Neural cell (in vitro differentiated cells): ENCODE measurements at regions not wholly inside any gene's neighbourhood (a gene's known extent, or its start where the extent isn't known, plus 50 kb on each side); places are given as distances from the start of the nearest gene placed in this dataset.

ENCODE experiments used
- CTCF ChIP-seq: fragments of 450-650 bp; IDR thresholded peaks from 2 replicates; pipeline ENCODE4 v1.5.1; 2014; ENCODE audit warnings: antibody characterized with exemption, mild to moderate bottlenecking, moderate library complexity; ENCODE audit not compliant: poor library complexity, severe bottlenecking
- EZH2 ChIP-seq: fragments of 200-600, 300-800 bp; shearing (Covaris generic), sonication (generic); IDR thresholded peaks from 2 replicates; pipeline ENCODE4 v1.6.1; 2014; ENCODE audit warnings: antibody characterized with exemption, low read length, borderline replicate concordance, mild to moderate bottlenecking; ENCODE audit not compliant: insufficient read depth, poor library complexity, severe bottlenecking
- RAD21 ChIP-seq: fragments of 450-650 bp; conservative IDR thresholded peaks from 2 replicates; pipeline ENCODE4 v1.6.1; 2014; ENCODE audit warnings: antibody characterized with exemption, mild to moderate bottlenecking, moderate library complexity
- SMC3 ChIP-seq: fragments of 450-650 bp; conservative IDR thresholded peaks from 2 replicates; pipeline ENCODE4 v1.6.1; 2014; ENCODE audit warnings: antibody characterized with exemption, mild to moderate bottlenecking, moderate library complexity; ENCODE audit not compliant: poor library complexity

- no peak for TF ChIP-seq SMC3
- no peak for TF ChIP-seq EZH2
- no peak for TF ChIP-seq CTCF
- no peak for TF ChIP-seq RAD21
Observed at GRCh38 chr7:109076396-109076972, 506.8 kb downstream of the DNAJB9 start.
